PC-9 (cell line): ENCODE measurements at regions not wholly inside any gene's neighbourhood (a gene's known extent, or its start where the extent isn't known, plus 50 kb on each side); places are given as distances from the start of the nearest gene placed in this dataset.

ENCODE experiments used
- CTCF ChIP-seq: fragments of 200-600 bp; sonication (generic); conservative IDR thresholded peaks from 2 replicates; pipeline ENCODE4 v1.6.1; 2017; ENCODE audit warnings: mixed run types, antibody characterized with exemption, mild to moderate bottlenecking, moderate library complexity
- EZH2 ChIP-seq: fragments of 200-600 bp; sonication (generic); IDR thresholded peaks from 2 replicates; pipeline ENCODE4 v1.8.0; 2017; ENCODE audit warnings: antibody characterized with exemption, low read depth

- TF ChIP-seq CTCF (peak; percentile 39; the same call in 1 of the 2 replicates), EZH2 (no peak)
Measured at GRCh38 chr10:14385596-14386593, 55.2 kb upstream of the FRMD4A start.
